H1 (cell line): ENCODE measurements at regions not wholly inside any gene's neighbourhood (a gene's known extent, or its start where the extent isn't known, plus 50 kb on each side); places are given as distances from the start of the nearest gene placed in this dataset.
A peak's percentile ranks its signal among the peaks of the same experiment; 100 is the strongest.

Experiments used
- CTCF ChIP-seq, 3 experiments: IDR thresholded peaks; 1 replicate in 2 of 3; 2 replicates in 1 of 3; pipeline versions ENCODE4 v1.5.1 to v1.6.1; 2011; ENCODE audit warnings: low read length in 3 of 3, mild to moderate bottlenecking in 3 of 3, inconsistent platforms in 2 of 3, low read depth in 1 of 3, moderate library complexity in 1 of 3; ENCODE audit not compliant: insufficient read depth in 1 of 3; ENCODE audit errors: control extremely low read depth in 1 of 3
- EP300 ChIP-seq, 2 experiments: IDR thresholded peaks; 1 replicate in 1 of 2; 2 replicates in 1 of 2; pipeline ENCODE4 v1.6.1; 2011 to 2012; ENCODE audit warnings: low read depth in 2 of 2, low read length in 2 of 2, mild to moderate bottlenecking in 2 of 2, borderline replicate concordance in 1 of 2, inconsistent platforms in 1 of 2, moderate library complexity in 1 of 2
- TAF1 ChIP-seq: IDR thresholded peaks from 2 replicates; pipeline ENCODE4 v1.6.1; 2011; ENCODE audit warnings: mild to moderate bottlenecking, low read depth, low read length
- TCF12 ChIP-seq: IDR thresholded peaks from 2 replicates; pipeline ENCODE4 v1.6.1; 2011; ENCODE audit warnings: low read depth, mild to moderate bottlenecking, low read length

DNA sequence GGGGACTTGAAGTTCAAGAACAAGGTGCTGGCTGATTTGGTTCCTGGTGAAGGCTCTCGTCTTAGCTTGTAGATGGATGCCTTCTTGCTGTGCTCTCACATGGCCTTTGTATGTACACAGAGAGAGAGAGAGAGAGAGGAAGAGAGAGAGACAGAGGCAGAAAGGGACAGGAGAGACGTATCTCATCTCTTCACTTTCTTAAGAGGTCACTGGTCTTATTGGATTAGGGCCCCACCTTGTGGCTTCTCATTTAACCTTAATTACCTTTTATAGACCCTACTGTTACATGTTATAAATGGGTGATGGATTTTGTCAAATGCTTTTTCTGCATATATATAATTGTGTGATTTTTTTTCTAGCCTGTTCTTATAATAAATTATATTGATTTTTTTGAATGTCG lies 1444.2 kb downstream of the ADGRL3 start:
- TF ChIP-seq CTCF (IDR thresholded peaks at IDR 0.05; ENCODE audit: control extremely low read depth in 1 of 3, insufficient read depth in 1 of 3, low read depth in 1 of 3, low read length in 3 of 3) (peak in 2 of 3 experiments; percentile 52 to 59; a peak in 2 of 4 replicates), TAF1 (no peak), TCF12 (no peak), EP300 (IDR thresholded peaks at IDR 0.05; ENCODE audit: borderline replicate concordance in 1 of 2, low read depth in 2 of 2, low read length in 2 of 2) (no peak)
